Choroid plexus epithelial cell (primary cell): ENCODE measurements at regions not wholly inside any gene's neighbourhood (a gene's known extent, or its start where the extent isn't known, plus 50 kb on each side); places are given as distances from the start of the nearest gene placed in this dataset.

Source experiments
- DNase-seq: peaks from one replicate; pipeline ENCODE4 v3.0.0-alpha.2; 2010; ENCODE audit warnings: low read depth
- H3K4me3 ChIP-seq: 2 replicates; pipeline ENCODE4 v1.5.1; 2011; ENCODE audit warnings: low read depth, mild to moderate bottlenecking, control low read depth, low read length, moderate library complexity
- TF ChIP-seq, protein P1 (sequence below): conservative IDR thresholded peaks from 2 replicates; pipeline ENCODE4 v1.5.1; 2011; ENCODE audit warnings: low read depth, mild to moderate bottlenecking, control low read depth, inconsistent platforms, low read length, moderate library complexity

DNA sequence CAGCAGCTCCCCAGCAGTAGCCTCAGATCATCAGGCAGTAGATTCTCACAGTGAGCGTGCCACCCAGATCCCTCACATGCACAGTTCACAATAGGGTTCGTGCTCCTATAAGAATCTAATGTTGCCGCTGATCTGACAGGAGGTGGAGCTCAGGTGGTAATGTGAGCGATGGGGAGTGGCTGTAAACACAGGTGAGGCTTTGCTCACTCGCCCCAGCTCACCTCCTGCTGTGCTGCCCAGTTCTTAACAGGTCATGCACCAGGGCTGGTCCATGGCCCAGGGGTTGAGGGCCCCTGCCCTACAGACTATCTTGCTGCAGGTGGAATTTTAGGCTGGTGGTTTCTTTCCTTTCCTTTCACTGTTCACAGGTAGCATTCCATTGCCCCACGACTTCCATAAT is 100.2 kb downstream of the MRPL36 start:
- DNase-seq, result no peak
- TF ChIP-seq, protein P1, sequence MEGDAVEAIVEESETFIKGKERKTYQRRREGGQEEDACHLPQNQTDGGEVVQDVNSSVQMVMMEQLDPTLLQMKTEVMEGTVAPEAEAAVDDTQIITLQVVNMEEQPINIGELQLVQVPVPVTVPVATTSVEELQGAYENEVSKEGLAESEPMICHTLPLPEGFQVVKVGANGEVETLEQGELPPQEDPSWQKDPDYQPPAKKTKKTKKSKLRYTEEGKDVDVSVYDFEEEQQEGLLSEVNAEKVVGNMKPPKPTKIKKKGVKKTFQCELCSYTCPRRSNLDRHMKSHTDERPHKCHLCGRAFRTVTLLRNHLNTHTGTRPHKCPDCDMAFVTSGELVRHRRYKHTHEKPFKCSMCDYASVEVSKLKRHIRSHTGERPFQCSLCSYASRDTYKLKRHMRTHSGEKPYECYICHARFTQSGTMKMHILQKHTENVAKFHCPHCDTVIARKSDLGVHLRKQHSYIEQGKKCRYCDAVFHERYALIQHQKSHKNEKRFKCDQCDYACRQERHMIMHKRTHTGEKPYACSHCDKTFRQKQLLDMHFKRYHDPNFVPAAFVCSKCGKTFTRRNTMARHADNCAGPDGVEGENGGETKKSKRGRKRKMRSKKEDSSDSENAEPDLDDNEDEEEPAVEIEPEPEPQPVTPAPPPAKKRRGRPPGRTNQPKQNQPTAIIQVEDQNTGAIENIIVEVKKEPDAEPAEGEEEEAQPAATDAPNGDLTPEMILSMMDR, result no peak
- no peak overlapping the region for H3K4me3 ChIP-seq

DNA sequence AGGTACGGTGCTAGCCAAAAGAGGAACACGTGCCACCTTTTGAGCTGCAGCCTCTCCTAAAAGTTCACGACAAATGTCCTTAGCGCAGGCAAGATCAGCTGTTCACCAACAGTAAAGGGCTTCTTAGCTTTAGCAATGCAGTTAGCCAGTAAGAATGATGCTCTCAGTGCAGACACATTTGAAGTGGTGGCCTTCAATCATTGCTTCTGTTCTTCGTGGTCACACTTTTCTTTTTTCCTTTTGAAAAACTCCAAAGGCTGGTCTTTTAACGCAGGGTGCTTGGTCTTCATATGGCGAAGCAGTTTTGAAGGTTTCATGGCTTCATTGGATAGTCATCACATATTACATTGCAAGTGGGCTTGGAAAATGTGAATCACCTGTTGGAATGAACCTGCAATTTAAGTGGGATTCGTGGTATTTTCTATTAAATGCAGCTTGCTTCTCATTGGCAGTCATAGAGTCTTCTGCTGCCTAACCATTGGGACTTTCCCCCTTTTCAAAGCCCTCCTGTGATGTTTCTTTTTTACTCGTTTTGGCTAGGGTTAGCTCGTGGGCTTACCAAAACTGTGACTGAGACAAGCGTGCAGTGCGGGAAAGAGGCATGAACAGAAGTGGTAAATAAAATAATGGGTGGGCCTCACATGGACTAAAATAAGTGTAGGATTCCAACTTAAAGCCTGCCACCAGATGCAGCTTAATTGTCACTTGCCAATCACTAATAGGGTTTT is 100.9 kb downstream of the MRPL36 start:
- no peak for DNase-seq
- no peak overlapping the region for H3K4me3 ChIP-seq
- TF ChIP-seq, protein P1, result no peak

DNA sequence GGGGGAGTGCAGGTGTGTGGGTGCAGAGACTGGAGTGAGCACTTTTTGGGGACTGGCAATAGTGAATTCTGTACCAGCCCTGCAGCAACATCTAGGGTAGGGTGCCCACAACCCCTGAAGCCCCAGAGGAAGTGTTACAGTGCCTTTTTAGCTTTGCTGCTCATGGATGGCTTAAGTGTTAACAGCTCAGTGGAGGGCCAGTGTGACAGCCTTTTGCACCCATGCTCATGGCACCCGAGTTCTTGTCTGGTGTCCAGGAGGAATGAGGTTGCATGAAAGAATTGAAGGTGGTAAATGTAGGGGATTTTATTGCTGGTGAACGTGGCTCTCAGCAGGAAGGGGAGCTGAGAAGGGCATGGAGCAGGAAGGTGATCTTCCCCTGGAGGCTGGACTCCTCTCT is 107.3 kb downstream of the MRPL36 start:
- TF ChIP-seq, protein P1, result no peak
- DNase-seq, result no peak
- H3K4me3 ChIP-seq, result no peak overlapping the region

DNA sequence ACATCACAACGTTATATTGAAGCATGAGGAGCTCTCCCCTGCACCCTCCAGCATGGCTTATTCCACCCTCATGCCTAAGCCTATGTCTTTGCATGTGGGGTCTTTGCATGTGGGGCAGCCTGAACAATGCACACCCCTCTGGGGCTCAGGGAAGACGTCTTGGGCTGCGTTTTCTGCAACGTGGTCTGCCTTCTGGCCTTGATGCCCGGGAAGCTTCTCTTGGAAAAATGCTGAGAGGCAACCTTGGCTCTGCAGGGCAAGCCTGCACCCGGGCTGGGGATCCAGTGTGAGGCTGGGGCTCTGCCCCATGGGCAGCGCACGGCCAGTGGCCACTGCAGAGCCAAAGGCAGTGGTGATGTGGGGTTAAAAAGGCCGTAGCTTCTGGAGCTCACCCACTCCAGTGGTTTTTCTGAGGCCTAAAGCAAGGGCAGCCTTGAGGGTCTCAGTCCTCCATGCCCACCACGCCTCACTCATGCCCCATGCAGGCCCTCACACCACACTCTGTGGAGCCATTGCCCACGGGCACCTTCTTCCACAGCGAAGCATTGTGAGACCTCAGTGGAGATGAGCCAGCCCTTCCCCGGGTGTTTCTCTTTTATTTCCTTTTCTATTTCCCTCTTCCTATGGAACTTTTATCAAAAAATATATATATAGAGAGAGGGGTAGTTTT is 112.2 kb downstream of the MRPL36 start:
- DNase-seq, result no peak
- H3K4me3 ChIP-seq, result no peak overlapping the region
- TF ChIP-seq, protein P1, result no peak

DNA sequence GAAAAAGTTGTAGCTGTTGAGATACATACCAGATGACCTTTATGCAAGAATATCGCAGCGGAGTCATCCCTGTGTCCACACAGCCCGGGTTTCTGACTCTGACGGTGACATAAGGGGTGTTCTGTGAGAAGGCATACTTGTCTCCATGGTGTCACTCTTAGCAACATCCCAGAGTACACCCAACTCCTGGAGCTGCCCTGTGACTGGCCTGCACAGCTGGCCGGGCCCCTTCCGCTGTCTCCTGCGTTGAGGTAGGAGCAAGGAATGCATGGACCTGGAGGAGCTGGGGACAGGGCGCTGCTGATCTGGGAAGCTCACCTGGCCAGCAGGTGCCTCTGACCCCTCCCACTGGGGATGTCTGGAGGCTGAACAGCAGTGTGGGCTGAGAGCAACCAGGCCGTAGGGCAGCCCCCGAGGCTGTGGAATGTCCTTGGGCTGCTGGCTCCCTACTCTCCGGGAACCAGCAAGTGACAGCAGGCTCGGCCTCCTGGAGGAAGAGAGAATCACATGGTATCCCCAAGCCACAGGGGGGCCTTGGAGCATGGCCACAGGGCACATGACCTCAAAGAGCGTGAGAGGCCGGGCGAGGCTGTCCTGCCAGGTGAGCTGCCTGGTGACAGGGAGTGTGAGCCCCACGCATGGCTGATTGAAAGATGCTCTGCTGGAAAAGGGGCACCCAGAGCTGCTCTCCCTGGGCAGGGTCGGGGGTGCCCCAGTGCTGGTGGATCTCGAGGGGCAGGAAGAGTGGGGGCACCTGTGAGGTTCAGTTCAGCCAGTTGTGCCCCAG is 113.4 kb downstream of the MRPL36 start:
- TF ChIP-seq, protein P1, result no peak
- DNase-seq, result no peak
- no peak overlapping the region for H3K4me3 ChIP-seq

DNA sequence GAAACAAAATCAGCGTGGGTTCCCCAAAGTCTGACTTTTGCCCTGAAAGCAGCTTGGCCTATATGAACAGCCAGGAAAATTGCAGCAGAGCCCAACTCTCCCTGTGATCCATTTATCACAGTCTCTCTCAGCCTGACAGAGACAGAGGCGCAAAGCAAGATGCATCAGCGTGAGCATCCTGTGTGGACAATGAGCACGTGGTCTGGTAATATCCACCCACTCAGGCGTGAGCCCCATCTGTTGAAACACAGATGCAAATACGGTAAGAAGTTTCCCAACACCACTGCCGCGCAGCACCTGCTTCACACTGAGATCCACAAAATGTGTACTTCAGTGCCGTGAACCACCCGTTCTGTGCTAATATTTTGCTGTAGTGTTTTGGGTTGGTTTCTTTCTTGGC is 114.6 kb downstream of the MRPL36 start:
- no peak overlapping the region for H3K4me3 ChIP-seq
- DNase-seq, result no peak
- TF ChIP-seq, protein P1, result no peak
